B cell (primary cell): ENCODE measurements at regions not wholly inside any gene's neighbourhood (a gene's known extent, or its start where the extent isn't known, plus 50 kb on each side); places are given as distances from the start of the nearest gene placed in this dataset.

Experiments
- ATAC-seq: fragments of 200-7000 bp; cut with Tn5 transposase; one replicate; pipeline ENCODE4 v1.10.0; 2021; ENCODE audit warnings: low read depth, mild to moderate bottlenecking, moderate number of reproducible peaks, moderate library complexity
- CTCF ChIA-PET: fragments of 350-600 bp; sonication (Branson Sonifier 250); formaldehyde crosslinking; loops from one replicate; lab custom pipeline; 2021; ENCODE audit warnings: antibody characterized with exemption, inconsistent platforms; lab: Charles Lee
- POLR2A ChIA-PET: fragments of 350-600 bp; sonication (Branson Sonifier 250); formaldehyde crosslinking; loops from one replicate; lab custom pipeline; 2021; ENCODE audit warnings: antibody characterized with exemption; lab: Charles Lee
- DNase-seq: peaks from one replicate; pipeline ENCODE4 v3.0.0; 2013
- H2AFZ ChIP-seq: 2 replicates; pipeline ENCODE4 v1.6.1; 2012; ENCODE audit warnings: mild to moderate bottlenecking, low read depth, low read length; ENCODE audit not compliant: insufficient read depth, poor library complexity, severe bottlenecking
- H3K27ac ChIP-seq, 2 donors: 1 replicate in 1 of 2; 2 replicates in 1 of 2; pipeline ENCODE4 v1.5.1; 2012 to 2013; ENCODE audit warnings: low read length in 2 of 2, mild to moderate bottlenecking in 2 of 2, moderate library complexity in 1 of 2
- H3K27me3 ChIP-seq, 4 experiments: fragments of 200-600 bp in 1 of 4; sonication (generic) in 1 of 4; replicated peaks in 1 of 4; 1 replicate in 2 of 4; 2 replicates in 2 of 4; pipeline versions ENCODE4 v1.6.1 to v1.7.0; 2013 to 2016; ENCODE audit warnings: low read length in 3 of 4, mild to moderate bottlenecking in 2 of 4, mixed read lengths in 1 of 4, moderate library complexity in 1 of 4; ENCODE audit not compliant: insufficient read depth in 4 of 4, control insufficient read depth in 3 of 4; ENCODE audit errors: control extremely low read depth in 1 of 4
- H3K36me3 ChIP-seq, 2 experiments: replicated peaks in 1 of 2; 1 replicate in 1 of 2; 2 replicates in 1 of 2; pipeline versions ENCODE4 v1.6.1 to v1.7.1; 2013; ENCODE audit warnings: low read length in 1 of 2; ENCODE audit not compliant: insufficient read depth in 2 of 2, control insufficient read depth in 1 of 2; ENCODE audit errors: control extremely low read depth in 1 of 2, extremely low read depth in 1 of 2
- H3K4me1 ChIP-seq, 2 donors: fragments of 200-600 bp in 1 of 2; sonication (generic) in 1 of 2; 1 replicate in 1 of 2; 2 replicates in 1 of 2; pipeline versions ENCODE4 v1.5.1 to v1.6.1; 2013 to 2017; ENCODE audit warnings: low read length in 2 of 2; ENCODE audit not compliant: control insufficient read depth in 2 of 2, insufficient read depth in 2 of 2
- H3K4me2 ChIP-seq: replicated peaks from 2 replicates; pipeline ENCODE3; 2012; ENCODE audit warnings: mild to moderate bottlenecking, low read depth, low read length; ENCODE audit not compliant: poor library complexity, severe bottlenecking
- H3K4me3 ChIP-seq, 5 experiments: fragments of 200-600 bp in 1 of 5; sonication (generic) in 1 of 5; 1 replicate in 3 of 5; 2 replicates in 2 of 5; pipeline versions ENCODE4 v1.5.1 to v1.7.0; 2011 to 2016; ENCODE audit warnings: low read length in 4 of 5, mild to moderate bottlenecking in 4 of 5, low read depth in 2 of 5, control low read depth in 1 of 5, moderate library complexity in 1 of 5; ENCODE audit not compliant: insufficient read depth in 1 of 5; ENCODE audit errors: control extremely low read depth in 1 of 5, extremely low read depth in 1 of 5
- H3K79me2 ChIP-seq: fragments of 200-600 bp; sonication (generic); one replicate; pipeline ENCODE4 v1.6.0; 2016; ENCODE audit warnings: low read length; ENCODE audit not compliant: control insufficient read depth, insufficient read depth
- H3K9ac ChIP-seq: fragments of 200-600 bp; sonication (generic); 2 replicates; pipeline ENCODE4 v1.6.1; 2017; ENCODE audit warnings: mild to moderate bottlenecking, low read length, moderate library complexity
- H3K9me3 ChIP-seq, 3 donors: one replicate each; pipeline versions ENCODE4 v1.6.1 to v1.7.1; 2013; ENCODE audit warnings: low read length in 2 of 3; ENCODE audit not compliant: control insufficient read depth in 2 of 3, insufficient read depth in 1 of 3; ENCODE audit errors: control extremely low read depth in 1 of 3
- H4K20me1 ChIP-seq: 2 replicates; pipeline ENCODE4 v1.6.0; 2012; ENCODE audit warnings: mild to moderate bottlenecking, low read length; ENCODE audit not compliant: insufficient read depth, control insufficient read depth, poor library complexity, severe bottlenecking
- H3K27ac Mint-ChIP-seq: one replicate; pipeline ENCODE4 v1.8.0; 2021; ENCODE audit warnings: mixed read lengths
- H3K27me3 Mint-ChIP-seq: one replicate; pipeline ENCODE4 v1.8.0; 2021; ENCODE audit warnings: mixed read lengths
- H3K4me1 Mint-ChIP-seq: one replicate; pipeline ENCODE4 v1.8.0; 2021; ENCODE audit warnings: mixed read lengths
- H3K4me3 Mint-ChIP-seq: one replicate; pipeline ENCODE4 v1.8.0; 2021; ENCODE audit warnings: mixed read lengths
- H3K9me3 Mint-ChIP-seq: one replicate; pipeline ENCODE4 v1.8.0; 2022; ENCODE audit warnings: mixed read lengths; ENCODE audit not compliant: insufficient read depth
- CTCF ChIP-seq: fragments of 200-600 bp; IDR thresholded peaks from one replicate; pipeline ENCODE4 v1.8.0; 2022; ENCODE audit warnings: antibody characterized with exemption, mild to moderate bottlenecking
- EZH2 ChIP-seq: IDR thresholded peaks from 2 replicates; pipeline ENCODE4 v1.6.1; 2012; ENCODE audit warnings: borderline replicate concordance, low read depth, mild to moderate bottlenecking, moderate library complexity, low read length; ENCODE audit not compliant: insufficient read depth, poor library complexity, severe bottlenecking
- WGBS: methylation state at CpG from one replicate; pipeline ENCODE4 v1.1.5; 2013; ENCODE audit warnings: missing lambda C conversion rate; ENCODE audit not compliant: insufficient coverage; 5-methylcytosine and 5-hydroxymethylcytosine counted together
- intact Hi-C: fragments of 100-400 bp; cut with micrococcal nuclease; formaldehyde crosslinking; loops from one replicate; pipeline ENCODE4 v1.10.0; 2022

GRCh38 chr2:21590026-21590690, 466.4 kb downstream of the TDRD15 start:
- WGBS = no CpG with 5 or more reads among the region's 7 CpGs
- no peaks in the 10 kb centered on the region for H3K4me1 Mint-ChIP-seq
- H3K4me3 Mint-ChIP-seq = no peak overlapping the region

GRCh38 chr2:21591926-21592325, 468.2 kb downstream of the TDRD15 start:
- Histone ChIP-seq H3K79me2 (no peaks in the 10 kb centered on the region), H3K9me3 (peaks cover 0 to 7% (median 0%) of the 10 kb centered on the region in 3 donors), H3K27me3 (no peaks in the 10 kb centered on the region), H3K4me1 (no peaks in the 10 kb centered on the region), H2AFZ (no peak overlapping the region), H3K27ac (no peak overlapping the region), H3K4me2 (no peak overlapping the region), H3K36me3 (no peaks in the 10 kb centered on the region), H4K20me1 (no peaks in the 10 kb centered on the region), H3K4me3 (no peak overlapping the region), H3K9ac (no peak overlapping the region)
- Mint-ChIP-seq H3K27me3 (no peaks in the 10 kb centered on the region), H3K4me1 (no peaks in the 10 kb centered on the region), H3K27ac (no peak overlapping the region), H3K4me3 (no peak overlapping the region), H3K9me3 (peaks cover 6% of the 10 kb centered on the region)
- POLR2A ChIA-PET = no interaction called here
- no CpG with 5 or more reads among the region's 1 CpG for WGBS
- DNase-seq = no peak
- CTCF ChIA-PET = no interaction called here
- TF ChIP-seq EZH2 = no peak
- TF ChIP-seq CTCF = no peak
- intact Hi-C loops = no loop called here
- no peak for ATAC-seq

More at GRCh38 chr2:21590026-21590690, 466.4 kb downstream of the TDRD15 start:
- Histone ChIP-seq H3K4me1 (no peaks in the 10 kb centered on the region), H3K36me3 (no peaks in the 10 kb centered on the region), H3K79me2 (no peaks in the 10 kb centered on the region), H3K9ac (no peak overlapping the region), H3K4me3 (no peak overlapping the region), H2AFZ (no peak overlapping the region), H3K27ac (no peak overlapping the region), H3K9me3 (peaks cover 0 to 3% (median 0%) of the 10 kb centered on the region in 3 donors), H3K27me3 (no peaks in the 10 kb centered on the region), H4K20me1 (no peaks in the 10 kb centered on the region), H3K4me2 (no peak overlapping the region)
- no peak for TF ChIP-seq EZH2
- TF ChIP-seq CTCF = no peak
- ATAC-seq (no peak), DNase-seq (no peak)
- Mint-ChIP-seq H3K27me3 (no peaks in the 10 kb centered on the region), H3K27ac (no peak overlapping the region), H3K9me3 (peaks cover 5% of the 10 kb centered on the region)
- ChIA-PET CTCF (no interaction called here), POLR2A (no interaction called here)
- intact Hi-C loops = no loop called here
